ENCODE measurements at regions not wholly inside any gene's neighbourhood (a gene's known extent, or its start where the extent isn't known, plus 50 kb on each side); places are given as distances from the start of the nearest gene placed in this dataset.
A peak's percentile ranks its signal among the peaks of the same experiment; 100 is the strongest.
"Not testable (repeated sequence)": the region's sequence is repeated elsewhere in the genome, so short reads cannot be mapped to it uniquely, and the experiment has no call there.

DNA sequence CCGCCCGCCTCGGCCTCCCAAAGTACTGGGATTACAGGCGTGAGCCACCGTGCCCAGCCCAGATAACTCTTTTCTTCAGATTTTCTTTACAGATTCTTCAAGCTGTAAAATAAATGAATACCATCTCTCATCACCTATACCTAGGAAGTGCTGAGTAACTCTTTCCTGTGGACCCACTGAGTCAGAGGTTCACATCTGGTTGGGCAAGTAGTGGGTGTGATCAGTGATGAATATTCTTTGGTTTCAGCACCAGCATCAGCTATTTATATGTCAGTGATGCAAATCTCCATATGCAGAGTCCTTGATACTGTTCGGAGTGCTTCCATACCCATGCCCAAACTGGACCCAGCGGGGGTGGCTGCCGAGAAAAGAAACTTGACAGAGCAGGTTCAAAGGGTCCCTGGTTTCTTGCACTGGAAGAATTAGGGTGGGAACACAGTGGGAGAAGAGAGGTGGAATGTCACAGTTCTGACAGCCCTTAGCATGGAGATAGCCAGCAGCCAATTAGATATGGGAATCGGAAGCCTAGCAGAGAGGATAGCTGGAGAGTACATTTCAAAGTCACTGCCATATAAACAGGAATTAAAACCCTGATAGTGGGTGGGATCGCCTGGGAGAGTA is 64.9 kb upstream of the DDR1 start:
- H3K27me3 ChIP-seq (replicated peaks; ENCODE audit: control insufficient read depth, insufficient read depth, low read length), result no peaks in the 10 kb centered on the region
- no peaks in the 10 kb centered on the region for H3K36me3 ChIP-seq (ENCODE audit: control insufficient read depth, insufficient read depth, low read length)
- H3K4me3 ChIP-seq (replicated peaks; ENCODE audit: low read depth, low read length), result no peak overlapping the region
- TF ChIP-seq, protein P1, sequence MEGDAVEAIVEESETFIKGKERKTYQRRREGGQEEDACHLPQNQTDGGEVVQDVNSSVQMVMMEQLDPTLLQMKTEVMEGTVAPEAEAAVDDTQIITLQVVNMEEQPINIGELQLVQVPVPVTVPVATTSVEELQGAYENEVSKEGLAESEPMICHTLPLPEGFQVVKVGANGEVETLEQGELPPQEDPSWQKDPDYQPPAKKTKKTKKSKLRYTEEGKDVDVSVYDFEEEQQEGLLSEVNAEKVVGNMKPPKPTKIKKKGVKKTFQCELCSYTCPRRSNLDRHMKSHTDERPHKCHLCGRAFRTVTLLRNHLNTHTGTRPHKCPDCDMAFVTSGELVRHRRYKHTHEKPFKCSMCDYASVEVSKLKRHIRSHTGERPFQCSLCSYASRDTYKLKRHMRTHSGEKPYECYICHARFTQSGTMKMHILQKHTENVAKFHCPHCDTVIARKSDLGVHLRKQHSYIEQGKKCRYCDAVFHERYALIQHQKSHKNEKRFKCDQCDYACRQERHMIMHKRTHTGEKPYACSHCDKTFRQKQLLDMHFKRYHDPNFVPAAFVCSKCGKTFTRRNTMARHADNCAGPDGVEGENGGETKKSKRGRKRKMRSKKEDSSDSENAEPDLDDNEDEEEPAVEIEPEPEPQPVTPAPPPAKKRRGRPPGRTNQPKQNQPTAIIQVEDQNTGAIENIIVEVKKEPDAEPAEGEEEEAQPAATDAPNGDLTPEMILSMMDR (IDR thresholded peaks at IDR 0.05; ENCODE audit: insufficient read depth, low read length, poor library complexity, severe bottlenecking), result no peak
- no peak for DNase-seq (ENCODE audit: extremely low read depth, insufficient read length)

DNA sequence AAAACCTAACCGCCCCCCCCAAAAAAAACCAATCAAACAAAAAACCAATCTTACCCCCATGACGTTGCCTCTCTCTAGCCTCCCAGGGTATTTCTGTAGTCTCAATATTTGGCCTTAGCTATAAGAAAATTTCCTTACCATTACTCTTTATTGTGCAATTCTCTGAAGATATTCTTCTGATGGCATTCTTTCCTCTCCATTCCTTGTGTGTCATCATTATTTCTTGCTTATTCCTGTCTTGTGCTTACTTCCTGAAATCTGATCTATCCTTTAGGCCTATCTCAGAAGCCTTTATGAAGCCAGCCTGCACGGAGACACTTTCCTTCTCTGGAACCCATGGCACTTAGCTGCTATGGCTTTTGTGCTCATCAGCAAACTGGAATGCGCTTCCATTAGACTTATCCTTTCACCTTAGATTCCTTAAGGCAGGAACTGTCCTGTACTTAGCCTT is 65.9 kb upstream of the DDR1 start:
- Histone ChIP-seq H3K4me3 (replicated peaks; ENCODE audit: low read depth, low read length) (no peak overlapping the region), H3K27me3 (replicated peaks; ENCODE audit: control insufficient read depth, insufficient read depth, low read length) (no peaks in the 10 kb centered on the region), H3K36me3 (ENCODE audit: control insufficient read depth, insufficient read depth, low read length) (no peaks in the 10 kb centered on the region)
- DNase-seq (ENCODE audit: extremely low read depth, insufficient read length), result no peak
- TF ChIP-seq, protein P1 (IDR thresholded peaks at IDR 0.05; ENCODE audit: insufficient read depth, low read length, poor library complexity, severe bottlenecking), result no peak

DNA sequence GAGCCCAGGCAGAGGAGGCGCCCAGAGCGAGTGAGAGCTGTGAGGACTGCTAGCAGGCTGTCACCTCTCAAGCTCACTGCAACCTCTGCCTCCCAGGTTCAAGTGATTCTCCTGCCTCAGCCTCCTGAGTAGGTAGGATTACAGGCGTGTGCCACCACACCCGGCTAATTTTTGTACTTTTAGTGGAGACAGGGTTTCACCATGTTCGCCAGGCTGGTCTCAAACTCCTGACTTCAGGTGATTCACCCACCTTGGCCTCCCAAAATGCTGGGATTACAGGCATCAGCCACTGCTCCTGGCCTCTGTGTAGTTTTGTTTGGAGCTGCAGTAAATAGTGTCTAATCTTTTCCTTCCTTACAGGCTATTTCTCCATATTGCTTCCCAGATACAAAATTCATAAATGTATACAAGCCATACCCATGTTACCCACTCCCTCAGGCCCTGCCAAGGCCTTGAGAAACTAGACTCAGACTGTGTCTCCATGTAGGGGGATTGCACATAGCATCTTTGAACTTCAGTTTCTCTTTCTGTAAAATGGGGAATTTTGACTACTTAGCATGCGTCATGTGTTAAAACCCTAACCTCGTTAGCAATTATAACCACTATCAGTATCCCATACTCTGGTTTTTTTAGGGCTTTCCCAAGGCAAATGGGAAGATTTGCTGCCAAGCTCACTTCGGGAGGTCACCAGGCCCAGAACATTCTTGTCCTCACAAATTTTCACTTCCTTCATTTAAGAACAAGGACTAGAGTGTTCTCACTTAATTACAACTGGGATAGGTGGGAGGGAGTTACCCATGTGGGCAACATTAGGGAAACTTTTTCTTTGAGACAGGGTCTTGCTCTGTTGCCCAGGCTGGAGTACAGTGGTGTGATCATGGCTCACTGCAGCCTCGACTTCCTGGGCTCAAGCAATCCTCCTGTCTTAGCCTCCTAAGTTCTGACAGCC is 67.3 kb upstream of the DDR1 start:
- DNase-seq (ENCODE audit: extremely low read depth, insufficient read length), result peak; percentile 44
- Histone ChIP-seq H3K36me3 (ENCODE audit: control insufficient read depth, insufficient read depth, low read length) (no peaks in the 10 kb centered on the region), H3K4me3 (replicated peaks; ENCODE audit: low read depth, low read length) (no peak overlapping the region)

DNA sequence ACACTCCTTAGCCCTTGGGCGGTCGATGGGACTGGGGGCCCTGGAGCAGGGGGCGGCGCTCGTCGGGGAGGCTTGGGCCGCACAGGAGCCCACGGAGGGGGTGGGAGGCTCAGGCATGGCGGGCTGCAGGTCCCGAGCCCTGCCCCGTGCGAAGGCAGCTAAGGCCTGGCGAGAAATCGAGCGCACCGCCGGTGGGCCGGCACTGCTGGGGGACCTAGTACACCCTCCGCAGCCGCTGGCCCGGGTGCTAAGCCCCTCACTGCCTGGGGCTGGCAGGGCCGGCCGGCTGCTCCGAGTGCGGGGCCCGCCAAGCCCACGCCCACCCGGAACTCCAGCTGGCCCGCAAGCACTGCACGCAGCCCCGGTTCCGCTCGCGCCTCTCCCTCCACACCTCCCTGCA is 68.0 kb upstream of the DDR1 start:
- H3K27me3 ChIP-seq (replicated peaks; ENCODE audit: control insufficient read depth, insufficient read depth, low read length); H3K36me3 ChIP-seq (ENCODE audit: control insufficient read depth, insufficient read depth, low read length); DNase-seq (ENCODE audit: extremely low read depth, insufficient read length); H3K4me3 ChIP-seq (replicated peaks; ENCODE audit: low read depth, low read length): not testable (repeated sequence)

More for the DNA sequence above, 67.3 kb upstream of the DDR1 start:
- TF ChIP-seq, protein P1 (IDR thresholded peaks at IDR 0.05; ENCODE audit: insufficient read depth, low read length, poor library complexity, severe bottlenecking), result no peak
- H3K27me3 ChIP-seq (replicated peaks; ENCODE audit: control insufficient read depth, insufficient read depth, low read length), result no peaks in the 10 kb centered on the region

DNA sequence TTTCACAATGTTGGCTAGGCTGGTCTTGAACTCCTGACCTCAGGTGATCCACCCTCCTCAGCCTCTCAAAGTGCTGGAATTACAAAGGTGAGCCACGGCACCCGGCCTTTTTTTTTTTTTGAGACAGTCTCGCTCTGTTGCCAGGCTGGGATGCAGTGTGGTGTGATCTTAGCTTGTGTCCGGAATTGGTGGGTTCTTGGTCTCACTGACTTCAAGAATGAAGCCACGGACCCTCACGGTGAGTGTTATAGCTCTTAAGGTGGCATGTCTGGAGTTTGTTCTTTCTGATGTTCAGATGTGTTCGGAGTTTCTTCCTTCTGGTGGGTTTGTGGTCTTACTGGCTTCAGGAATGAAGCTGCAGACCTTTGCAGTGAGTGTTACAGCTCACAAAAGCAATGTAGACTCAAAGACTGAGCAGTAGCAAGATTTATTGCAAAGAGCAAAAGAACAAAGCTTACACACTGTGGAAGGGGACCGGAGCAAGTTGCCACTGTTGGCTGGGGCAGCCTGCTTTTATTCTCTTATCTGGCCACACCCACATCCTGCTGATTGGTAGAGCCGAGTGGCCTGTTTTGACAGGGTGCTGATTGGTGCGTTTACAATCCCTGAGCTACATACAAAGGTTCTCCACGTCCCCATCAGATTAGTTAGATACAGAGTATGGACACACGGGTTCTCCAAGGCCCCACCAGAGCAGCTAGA is 69.1 kb upstream of the DDR1 start:
- H3K36me3 ChIP-seq (ENCODE audit: control insufficient read depth, insufficient read depth, low read length); H3K4me3 ChIP-seq (replicated peaks; ENCODE audit: low read depth, low read length); H3K27me3 ChIP-seq (replicated peaks; ENCODE audit: control insufficient read depth, insufficient read depth, low read length); DNase-seq (ENCODE audit: extremely low read depth, insufficient read length): not testable (repeated sequence)

DNA sequence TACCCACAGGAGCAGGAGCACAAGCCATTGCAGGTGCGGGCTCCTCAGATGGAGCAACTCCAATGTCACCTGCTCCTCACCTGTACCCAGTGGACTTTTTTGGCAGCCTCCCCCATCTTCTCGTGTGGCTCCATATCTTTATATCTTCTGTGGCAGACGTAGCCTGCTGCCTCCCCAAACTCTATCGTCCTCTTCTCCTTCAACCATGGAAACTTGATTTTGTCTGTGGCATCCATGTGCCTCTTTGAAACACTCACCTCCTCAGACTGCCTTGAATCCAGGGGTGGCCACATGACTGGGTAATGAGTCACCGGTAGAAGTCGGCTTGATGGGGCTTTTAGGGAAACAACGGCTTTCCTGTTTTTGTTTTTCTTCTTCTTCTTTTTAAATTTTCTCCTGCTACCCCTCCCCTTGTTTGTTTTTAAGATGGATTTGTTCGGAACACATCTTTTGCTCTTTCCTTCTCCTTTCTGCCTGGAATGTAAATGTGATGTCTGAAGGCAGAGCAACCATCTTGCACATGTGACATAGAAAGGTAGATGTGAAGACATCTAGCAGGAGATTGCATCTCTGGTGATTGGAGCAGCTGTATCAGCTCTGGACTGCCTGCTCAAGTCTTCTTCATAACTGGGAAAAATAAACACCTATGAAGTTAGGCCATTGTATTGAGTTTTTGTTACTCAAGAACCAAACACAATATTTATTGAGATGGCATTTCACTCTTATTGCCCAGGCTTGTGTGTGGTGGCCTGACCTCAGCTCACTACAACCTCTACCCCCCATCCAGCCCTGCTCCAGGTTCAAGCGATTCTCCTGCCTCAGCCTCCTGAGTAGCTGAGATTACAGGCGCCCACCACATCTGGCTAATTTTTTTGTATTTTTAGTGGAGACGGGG is 69.9 kb upstream of the DDR1 start:
- DNase-seq (ENCODE audit: extremely low read depth, insufficient read length), result no peak
- Histone ChIP-seq H3K36me3 (ENCODE audit: control insufficient read depth, insufficient read depth, low read length) (no peaks in the 10 kb centered on the region), H3K4me3 (replicated peaks; ENCODE audit: low read depth, low read length) (no peak overlapping the region), H3K27me3 (replicated peaks; ENCODE audit: control insufficient read depth, insufficient read depth, low read length) (no peaks in the 10 kb centered on the region)
- TF ChIP-seq, protein P1 (IDR thresholded peaks at IDR 0.05; ENCODE audit: insufficient read depth, low read length, poor library complexity, severe bottlenecking), result no peak
